CD14-positive monocyte (primary cell): ENCODE measurements at regions not wholly inside any gene's neighbourhood (a gene's known extent, or its start where the extent isn't known, plus 50 kb on each side); places are given as distances from the start of the nearest gene placed in this dataset.

Experiments used
- DNase-seq, 3 donors: peaks; one replicate each; pipeline ENCODE4 v3.0.0-alpha.2; 2011 to 2022
- H2AFZ ChIP-seq: 2 replicates; pipeline ENCODE4 v1.6.0; 2012; ENCODE audit warnings: mild to moderate bottlenecking, low read depth, low read length, inconsistent platforms; ENCODE audit not compliant: insufficient read depth, poor library complexity, severe bottlenecking
- H3K27ac ChIP-seq, 2 donors: 1 replicate in 1 of 2; 2 replicates in 1 of 2; pipeline ENCODE4 v1.5.1; 2012 to 2013; ENCODE audit warnings: low read length in 2 of 2, control low read depth in 1 of 2, inconsistent platforms in 1 of 2, low read depth in 1 of 2, mild to moderate bottlenecking in 1 of 2
- H3K27me3 ChIP-seq, 2 donors: one replicate each; pipeline versions ENCODE4 v1.6.0 to v1.6.1; 2011 to 2013; ENCODE audit warnings: low read length in 2 of 2; ENCODE audit not compliant: control insufficient read depth in 2 of 2, insufficient read depth in 2 of 2
- H3K36me3 ChIP-seq, 2 donors: replicated peaks in 1 of 2; 1 replicate in 1 of 2; 2 replicates in 1 of 2; pipeline versions ENCODE4 v1.5.1 to v1.6.1; 2012 to 2013; ENCODE audit warnings: low read length in 2 of 2, control low read depth in 1 of 2, inconsistent platforms in 1 of 2, mild to moderate bottlenecking in 1 of 2; ENCODE audit not compliant: insufficient read depth in 2 of 2, control insufficient read depth in 1 of 2
- H3K4me1 ChIP-seq, 2 donors: 1 replicate in 1 of 2; 2 replicates in 1 of 2; pipeline versions ENCODE4 v1.5.1 to v1.6.1; 2012 to 2013; ENCODE audit warnings: low read length in 2 of 2, control low read depth in 1 of 2, inconsistent platforms in 1 of 2, mild to moderate bottlenecking in 1 of 2, moderate library complexity in 1 of 2; ENCODE audit not compliant: insufficient read depth in 2 of 2, control insufficient read depth in 1 of 2
- H3K4me2 ChIP-seq: replicated peaks from 2 replicates; pipeline ENCODE3; 2012; ENCODE audit warnings: low read length, moderate library complexity, mild to moderate bottlenecking; ENCODE audit not compliant: poor library complexity, severe bottlenecking; ENCODE audit errors: extremely low read depth
- H3K4me3 ChIP-seq, 3 experiments: fragments of 200-600 bp in 1 of 3; sonication (generic) in 1 of 3; replicated peaks in 1 of 3; 1 replicate in 2 of 3; 2 replicates in 1 of 3; pipeline ENCODE4 v1.5.1; 2011 to 2013; ENCODE audit warnings: low read length in 3 of 3, mild to moderate bottlenecking in 3 of 3, control low read depth in 2 of 3, low read depth in 2 of 3, inconsistent platforms in 1 of 3, moderate library complexity in 1 of 3
- H3K79me2 ChIP-seq: 2 replicates; pipeline ENCODE4 v1.6.0; 2012; ENCODE audit warnings: mild to moderate bottlenecking, control low read depth, inconsistent platforms, low read length, moderate library complexity; ENCODE audit not compliant: insufficient read depth
- H3K9ac ChIP-seq: 2 replicates; pipeline ENCODE4 v1.6.0; 2017; ENCODE audit warnings: low read length, mild to moderate bottlenecking; ENCODE audit not compliant: insufficient read depth, poor library complexity, severe bottlenecking
- H3K9me3 ChIP-seq, 2 donors: replicated peaks in 1 of 2; 1 replicate in 1 of 2; 2 replicates in 1 of 2; pipeline versions ENCODE4 v1.5.1 to v1.6.1; 2012 to 2013; ENCODE audit warnings: low read length in 2 of 2, control low read depth in 1 of 2; ENCODE audit not compliant: control insufficient read depth in 1 of 2, insufficient read depth in 1 of 2
- H4K20me1 ChIP-seq: 2 replicates; pipeline ENCODE4 v1.6.0; 2012; ENCODE audit warnings: mild to moderate bottlenecking, low read length, control low read depth, moderate library complexity; ENCODE audit not compliant: insufficient read depth
- H3K27ac Mint-ChIP-seq, 7 donors: one replicate each; pipeline ENCODE4 v1.8.0; 2020; ENCODE audit warnings: mild to moderate bottlenecking in 7 of 7, mixed read lengths in 7 of 7, moderate library complexity in 6 of 7, inconsistent platforms in 2 of 7
- H3K27me3 Mint-ChIP-seq, 3 donors: one replicate each; pipeline ENCODE4 v1.8.0; 2021 to 2022; ENCODE audit warnings: low read depth in 3 of 3, mild to moderate bottlenecking in 3 of 3, mixed read lengths in 3 of 3, moderate library complexity in 3 of 3, inconsistent platforms in 1 of 3
- H3K36me3 Mint-ChIP-seq, 2 donors: one replicate each; pipeline ENCODE4 v1.8.0; 2020; ENCODE audit warnings: mixed read lengths in 2 of 2, inconsistent platforms in 1 of 2, mild to moderate bottlenecking in 1 of 2
- H3K4me1 Mint-ChIP-seq: one replicate; pipeline ENCODE4 v1.8.0; 2020; ENCODE audit warnings: mild to moderate bottlenecking, mixed read lengths
- H3K4me3 Mint-ChIP-seq, 2 donors: one replicate each; pipeline ENCODE4 v1.8.0; 2020; ENCODE audit warnings: mild to moderate bottlenecking in 2 of 2, mixed read lengths in 2 of 2, moderate library complexity in 1 of 2
- H3K9me3 Mint-ChIP-seq, 7 donors: one replicate each; pipeline ENCODE4 v1.8.0; 2020 to 2022; ENCODE audit warnings: mixed read lengths in 7 of 7, mild to moderate bottlenecking in 6 of 7, moderate library complexity in 6 of 7, inconsistent platforms in 2 of 7
- CTCF ChIP-seq: fragments of 200-600 bp; IDR thresholded peaks from one replicate; pipeline ENCODE4 v1.8.0; 2022; ENCODE audit warnings: antibody characterized with exemption, mild to moderate bottlenecking
- WGBS: methylation state at CpG from one replicate; pipeline ENCODE4 v1.1.5; 2013; ENCODE audit warnings: missing lambda C conversion rate; ENCODE audit not compliant: insufficient coverage; 5-methylcytosine and 5-hydroxymethylcytosine counted together
- intact Hi-C, 2 donors: fragments of 100-400 bp; cut with micrococcal nuclease; formaldehyde crosslinking; loops; one replicate each; pipeline versions ENCODE4 v1.15.0 to v1.15.1; 2023

GRCh38 chr2:146068051-146068450 is 1548.1 kb upstream of the ZEB2 start:
- Histone ChIP-seq H3K79me2 (no peaks in the 10 kb centered on the region), H3K27ac (no peak overlapping the region), H3K4me3 (no peak overlapping the region), H3K27me3 (no peaks in the 10 kb centered on the region), H3K4me1 (no peaks in the 10 kb centered on the region), H3K9me3 (peaks cover 11 to 13% of the 10 kb centered on the region in 2 donors), H3K9ac (no peak overlapping the region), H3K4me2 (no peak overlapping the region), H2AFZ (no peak overlapping the region), H4K20me1 (no peaks in the 10 kb centered on the region), H3K36me3 (no peaks in the 10 kb centered on the region)
- Mint-ChIP-seq H3K27me3 (no peaks in the 10 kb centered on the region), H3K4me3 (no peak overlapping the region), H3K27ac (no peak overlapping the region), H3K4me1 (no peaks in the 10 kb centered on the region), H3K9me3 (peaks cover 0 to 11% (median 6%) of the 10 kb centered on the region in 7 donors), H3K36me3 (no peaks in the 10 kb centered on the region)
- no peak for DNase-seq
- intact Hi-C loops: no loop called here
- no peak for TF ChIP-seq CTCF

GRCh38 chr2:146048141-146048540 is 1528.2 kb upstream of the ZEB2 start:
- Histone ChIP-seq H4K20me1 (no peaks in the 10 kb centered on the region), H2AFZ (no peak overlapping the region), H3K4me2 (no peak overlapping the region), H3K9ac (no peak overlapping the region), H3K79me2 (no peaks in the 10 kb centered on the region), H3K4me3 (no peak overlapping the region), H3K4me1 (no peaks in the 10 kb centered on the region), H3K27me3 (no peaks in the 10 kb centered on the region), H3K9me3 (peaks cover 0 to 5% of the 10 kb centered on the region in 2 donors), H3K36me3 (no peaks in the 10 kb centered on the region), H3K27ac (no peak overlapping the region)
- Mint-ChIP-seq H3K27me3 (no peaks in the 10 kb centered on the region), H3K4me1 (no peaks in the 10 kb centered on the region), H3K9me3 (peaks cover 0 to 7% (median 2%) of the 10 kb centered on the region in 7 donors), H3K4me3 (no peak overlapping the region), H3K36me3 (no peaks in the 10 kb centered on the region), H3K27ac (no peak overlapping the region)
- DNase-seq: no peak
- WGBS: no CpG with 5 or more reads among the region's 1 CpG
- no peak for TF ChIP-seq CTCF
- intact Hi-C loops: no loop called here
